T-helper 2 cell treated with Interferon-gamma antibody and Interleukin-4, amounts not matched to agents 100 ng/mL and 5 ng/mL, for 36 hours (primary cell): ENCODE measurements at regions not wholly inside any gene's neighbourhood (a gene's known extent, or its start where the extent isn't known, plus 50 kb on each side); places are given as distances from the start of the nearest gene placed in this dataset.

Experiments used
- intact Hi-C: fragments of 100-400 bp; cut with micrococcal nuclease; formaldehyde crosslinking; loops from one replicate; pipeline ENCODE4 v1.15.1; 2023

- intact Hi-C loops, result no loop called here
These were observed 53.8 kb upstream of the C2CD4B start for GRCh38 chr15:62218841-62219240.

- intact Hi-C loops, result no loop called here
These were observed 54.7 kb upstream of the C2CD4B start for GRCh38 chr15:62219799-62220198.

- intact Hi-C loops, result no loop called here
These were observed 57.9 kb upstream of the C2CD4B start for GRCh38 chr15:62223020-62223419.

- intact Hi-C loops, result no loop called here
These were observed 63.5 kb upstream of the C2CD4B start for GRCh38 chr15:62228604-62229003.

- intact Hi-C loops, result no loop called here
These were observed 66.8 kb upstream of the C2CD4B start for GRCh38 chr15:62231856-62232255.

- intact Hi-C loops, result no loop called here
These were observed 75.3 kb upstream of the C2CD4B start for GRCh38 chr15:62240121-62241096.

- intact Hi-C loops, result no loop called here
These were observed 76.2 kb upstream of the C2CD4B start for GRCh38 chr15:62241135-62241770.

- intact Hi-C loops, result no loop called here
These were observed 77.9 kb upstream of the C2CD4B start for GRCh38 chr15:62242999-62243398.

GRCh38 chr15:62244762-62245161, 79.7 kb upstream of the C2CD4B start:
- intact Hi-C loops, result no loop called here

GRCh38 chr15:62248277-62248984, 83.3 kb upstream of the C2CD4B start:
- intact Hi-C loops, result no loop called here

GRCh38 chr15:62249501-62249900, 84.4 kb upstream of the C2CD4B start:
- intact Hi-C loops, result no loop called here

GRCh38 chr15:62250186-62250585, 85.1 kb upstream of the C2CD4B start:
- intact Hi-C loops, result loop anchor here (10.0 kb wide), 2 partner anchors 175 to 375 kb away; no protein-coding TSS in a partner anchor

GRCh38 chr15:62250978-62251377, 85.9 kb upstream of the C2CD4B start:
- intact Hi-C loops, result loop anchor here (10.0 kb wide), 2 partner anchors 176 to 376 kb away; no protein-coding TSS in a partner anchor

GRCh38 chr15:62253294-62253693, 88.2 kb upstream of the C2CD4B start:
- intact Hi-C loops, result loop anchor here (10.0 kb wide), 2 partner anchors 178 to 378 kb away; no protein-coding TSS in a partner anchor

GRCh38 chr15:62254137-62254934, 89.3 kb upstream of the C2CD4B start:
- intact Hi-C loops, result loop anchor here (10.0 kb wide), 2 partner anchors 180 to 380 kb away; no protein-coding TSS in a partner anchor

- intact Hi-C loops, result loop anchor here (10.0 kb wide), 2 partner anchors 182 to 382 kb away; no protein-coding TSS in a partner anchor
These were observed 91.3 kb upstream of the C2CD4B start for GRCh38 chr15:62256430-62256829.

- intact Hi-C loops, result loop anchor here (10.0 kb wide), 2 partner anchors 183 to 383 kb away; no protein-coding TSS in a partner anchor
These were observed 93.0 kb upstream of the C2CD4B start for GRCh38 chr15:62257996-62258521.

GRCh38 chr15:62262305-62262941, 97.3 kb upstream of the C2CD4B start:
- intact Hi-C loops, result no loop called here

- intact Hi-C loops, result no loop called here
These were observed 99.1 kb upstream of the C2CD4B start for GRCh38 chr15:62264196-62264595.

- intact Hi-C loops, result no loop called here
These were observed 104.4 kb upstream of the C2CD4B start for GRCh38 chr15:62269504-62269903.
